H1 (cell line): ENCODE measurements at regions not wholly inside any gene's neighbourhood (a gene's known extent, or its start where the extent isn't known, plus 50 kb on each side); places are given as distances from the start of the nearest gene placed in this dataset.

Experiments used
- CBX8 ChIP-seq: fragments of 300-800, 300-1000 bp; sonication (generic); IDR thresholded peaks from 2 replicates; pipeline ENCODE4 v1.7.1; 2016; ENCODE audit warnings: low read depth, low read length, borderline replicate concordance
- KDM4A ChIP-seq: IDR thresholded peaks from one replicate; pipeline ENCODE4 v1.7.1; 2012; ENCODE audit warnings: low read depth, mild to moderate bottlenecking, moderate library complexity, low read length, inconsistent platforms; ENCODE audit not compliant: severe bottlenecking
- MAFK ChIP-seq: IDR thresholded peaks from 2 replicates; pipeline ENCODE4 v1.6.1; 2012; ENCODE audit warnings: low read depth, mild to moderate bottlenecking, improper control_type of control experiment, low read length
- NRF1 ChIP-seq: IDR thresholded peaks from 2 replicates; pipeline ENCODE4 v1.6.1; 2011; ENCODE audit warnings: mild to moderate bottlenecking, low read depth, low read length, improper control_type of control experiment
- POU5F1 ChIP-seq: IDR thresholded peaks from 2 replicates; pipeline ENCODE4 v1.6.1; 2011; ENCODE audit warnings: low read depth, mild to moderate bottlenecking, low read length, moderate library complexity
- RAD21 ChIP-seq, 2 experiments: IDR thresholded peaks in 1 of 2; conservative IDR thresholded peaks in 1 of 2; 2 replicates each; pipeline ENCODE4 v1.6.1; 2011; ENCODE audit warnings: low read depth in 2 of 2, low read length in 2 of 2, improper control_type of control experiment in 1 of 2, inconsistent platforms in 1 of 2, mild to moderate bottlenecking in 1 of 2, moderate library complexity in 1 of 2
- RFX5 ChIP-seq: IDR thresholded peaks from 2 replicates; pipeline ENCODE4 v1.6.1; 2011; ENCODE audit warnings: low read depth, low read length, improper control_type of control experiment, borderline replicate concordance
- RNF2 ChIP-seq: fragments of 200-900, 300-1000 bp; sonication (generic); IDR thresholded peaks from 2 replicates; pipeline ENCODE4 v1.7.1; 2016; ENCODE audit warnings: borderline replicate concordance, low read depth, mild to moderate bottlenecking, antibody characterized with exemption, low read length; ENCODE audit not compliant: poor library complexity, severe bottlenecking; ENCODE audit errors: missing control alignments
- TAF1 ChIP-seq: IDR thresholded peaks from 2 replicates; pipeline ENCODE4 v1.6.1; 2011; ENCODE audit warnings: mild to moderate bottlenecking, low read depth, low read length

DNA sequence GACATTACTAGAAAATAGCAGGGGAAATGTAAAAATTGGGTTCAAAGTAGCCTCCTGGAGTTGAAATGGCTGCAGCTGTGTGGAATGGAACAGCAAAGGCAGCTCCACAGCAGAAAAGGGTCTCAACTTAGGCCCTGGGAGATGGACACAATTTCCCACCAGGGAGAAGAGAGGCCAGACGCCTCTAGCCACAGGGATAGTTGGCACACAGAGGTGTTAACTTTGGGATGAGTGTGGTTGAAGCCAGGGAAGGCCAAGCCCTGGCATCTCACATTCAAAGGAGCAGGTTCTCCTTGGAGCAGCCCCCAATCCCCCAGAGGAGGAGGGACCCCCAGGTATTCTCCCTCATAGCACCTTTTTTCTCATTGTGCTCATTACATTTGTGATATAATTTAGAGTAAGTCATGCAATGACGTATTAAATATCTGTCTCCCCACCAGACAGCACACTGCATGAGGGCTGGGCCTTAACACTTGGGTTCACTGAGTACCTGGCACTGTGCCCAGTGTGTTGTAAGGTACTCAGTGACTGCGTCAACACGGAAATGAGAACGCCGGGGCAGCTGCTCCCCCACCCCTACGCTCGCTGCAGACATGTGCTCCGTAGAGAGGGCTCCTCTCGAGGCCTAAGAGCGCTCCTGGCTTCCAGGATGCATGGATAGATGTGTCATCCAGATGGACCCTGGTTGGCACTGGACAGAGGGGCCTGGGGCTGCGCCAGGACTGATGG is 76.0 kb upstream of the CD93 start (continued):
- TF ChIP-seq MAFK (no peak), RFX5 (no peak), TAF1 (no peak), KDM4A (no peak), RNF2 (no peak), POU5F1 (no peak), CBX8 (no peak), RAD21 (IDR thresholded peaks at IDR 0.05 in 1 of 2, conservative IDR thresholded peaks at IDR 0.05 in 1 of 2; ENCODE audit: low read depth in 2 of 2, low read length in 2 of 2) (no peak), NRF1 (no peak)
- TF ChIP-seq, all 59 proteins: peak for 0
